HL-60 (cell line): ENCODE measurements at regions not wholly inside any gene's neighbourhood (a gene's known extent, or its start where the extent isn't known, plus 50 kb on each side); places are given as distances from the start of the nearest gene placed in this dataset.

ENCODE experiments used
- DNase-seq, 2 experiments: peaks; one replicate each; pipeline ENCODE4 v3.0.0-alpha.2; 2010 to 2020; ENCODE audit warnings: low read depth in 1 of 2, low spot score in 1 of 2
- H3K27ac ChIP-seq: fragments of 250-450 bp; sonication (Bioruptor Pico); replicated peaks from 2 replicates; pipeline ENCODE4 v1.5.1; 2020; ENCODE audit warnings: mild to moderate bottlenecking, moderate library complexity
- H3K27me3 ChIP-seq: fragments of 250-450 bp; sonication (Bioruptor Pico); 2 replicates; pipeline ENCODE4 v1.5.1; 2021; ENCODE audit warnings: mild to moderate bottlenecking, moderate library complexity; ENCODE audit not compliant: insufficient read depth, poor library complexity, severe bottlenecking
- H3K4me3 ChIP-seq: replicated peaks from 2 replicates; pipeline ENCODE4 v1.5.1; 2011; ENCODE audit warnings: mild to moderate bottlenecking, control low read depth, low read length; ENCODE audit not compliant: insufficient read depth
- CTCF ChIP-seq: IDR thresholded peaks from one replicate; pipeline ENCODE4 v1.5.1; 2011; ENCODE audit warnings: low read length, control low read depth, inconsistent platforms; ENCODE audit not compliant: insufficient read depth
- GABPA ChIP-seq: IDR thresholded peaks from 2 replicates; pipeline ENCODE4 v1.6.1; 2012; ENCODE audit warnings: low read depth
- POLR2AphosphoS5 ChIP-seq: IDR thresholded peaks from 2 replicates; pipeline ENCODE4 v1.6.1; 2012; ENCODE audit warnings: low read depth
- REST ChIP-seq: IDR thresholded peaks from 2 replicates; pipeline ENCODE4 v1.6.1; 2012; ENCODE audit warnings: low read depth; ENCODE audit not compliant: insufficient replicate concordance
- SPI1 ChIP-seq: IDR thresholded peaks from 2 replicates; pipeline ENCODE4 v1.6.1; 2012; ENCODE audit warnings: low read depth, mild to moderate bottlenecking, borderline replicate concordance

GRCh38 chr7:81882086-81882485 is 112.2 kb upstream of the HGF start:
- no peak overlapping the region for H3K27ac ChIP-seq
- TF ChIP-seq POLR2AphosphoS5 (no peak), CTCF (no peak), REST (no peak), SPI1 (no peak), GABPA (no peak)
- H3K27me3 ChIP-seq = no peaks in the 10 kb centered on the region
- DNase-seq = no peak
- H3K4me3 ChIP-seq = no peak overlapping the region

- no peak for TF ChIP-seq CTCF
- no peak for TF ChIP-seq POLR2AphosphoS5
- TF ChIP-seq GABPA = no peak
- no peak for TF ChIP-seq SPI1
- no peak for TF ChIP-seq REST
- Histone ChIP-seq H3K4me3 (no peak overlapping the region), H3K27me3 (no peaks in the 10 kb centered on the region), H3K27ac (no peak overlapping the region)
- no peak for DNase-seq
These were observed 108.0 kb upstream of the HGF start for GRCh38 chr7:81877890-81878289.

GRCh38 chr7:81873559-81873958 is 103.7 kb upstream of the HGF start:
- H3K27me3 ChIP-seq = no peaks in the 10 kb centered on the region
- no peak overlapping the region for H3K27ac ChIP-seq
- H3K4me3 ChIP-seq = no peak overlapping the region
- no peak for DNase-seq
- TF ChIP-seq POLR2AphosphoS5 = no peak
- no peak for TF ChIP-seq SPI1
- no peak for TF ChIP-seq CTCF
- no peak for TF ChIP-seq REST
- no peak for TF ChIP-seq GABPA
